ENCODE measurements at regions not wholly inside any gene's neighbourhood (a gene's known extent, or its start where the extent isn't known, plus 50 kb on each side); places are given as distances from the start of the nearest gene placed in this dataset.

DNA sequence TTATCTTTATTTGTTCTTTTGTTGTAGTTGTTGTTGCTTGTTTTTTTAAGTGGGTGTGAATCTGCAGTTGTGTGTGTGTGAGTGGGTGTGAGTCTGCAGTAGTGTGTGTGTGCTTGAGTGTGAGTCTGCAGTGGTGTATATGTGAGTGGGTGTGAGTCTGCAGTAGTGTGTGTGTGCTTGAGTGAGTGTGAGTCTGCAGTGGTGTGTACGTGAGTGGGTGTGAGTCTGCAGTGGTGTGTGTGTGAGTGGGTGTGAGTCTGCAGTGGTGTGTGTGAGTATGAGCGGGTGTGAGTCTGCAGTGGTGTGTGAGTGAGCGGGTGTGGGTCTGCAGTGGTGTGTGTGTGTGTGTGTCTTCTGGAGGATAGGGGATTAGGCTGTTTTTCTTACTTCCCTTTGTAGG is 1186.8 kb upstream of the SEL1L start:
- TF ChIP-seq, protein P1, sequence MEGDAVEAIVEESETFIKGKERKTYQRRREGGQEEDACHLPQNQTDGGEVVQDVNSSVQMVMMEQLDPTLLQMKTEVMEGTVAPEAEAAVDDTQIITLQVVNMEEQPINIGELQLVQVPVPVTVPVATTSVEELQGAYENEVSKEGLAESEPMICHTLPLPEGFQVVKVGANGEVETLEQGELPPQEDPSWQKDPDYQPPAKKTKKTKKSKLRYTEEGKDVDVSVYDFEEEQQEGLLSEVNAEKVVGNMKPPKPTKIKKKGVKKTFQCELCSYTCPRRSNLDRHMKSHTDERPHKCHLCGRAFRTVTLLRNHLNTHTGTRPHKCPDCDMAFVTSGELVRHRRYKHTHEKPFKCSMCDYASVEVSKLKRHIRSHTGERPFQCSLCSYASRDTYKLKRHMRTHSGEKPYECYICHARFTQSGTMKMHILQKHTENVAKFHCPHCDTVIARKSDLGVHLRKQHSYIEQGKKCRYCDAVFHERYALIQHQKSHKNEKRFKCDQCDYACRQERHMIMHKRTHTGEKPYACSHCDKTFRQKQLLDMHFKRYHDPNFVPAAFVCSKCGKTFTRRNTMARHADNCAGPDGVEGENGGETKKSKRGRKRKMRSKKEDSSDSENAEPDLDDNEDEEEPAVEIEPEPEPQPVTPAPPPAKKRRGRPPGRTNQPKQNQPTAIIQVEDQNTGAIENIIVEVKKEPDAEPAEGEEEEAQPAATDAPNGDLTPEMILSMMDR (IDR thresholded peaks at IDR 0.05): no peak
- TF ChIP-seq POLR2A (IDR thresholded peaks at IDR 0.05): no peak
